ENCODE measurements at regions not wholly inside any gene's neighbourhood (a gene's known extent, or its start where the extent isn't known, plus 50 kb on each side); places are given as distances from the start of the nearest gene placed in this dataset.

DNA sequence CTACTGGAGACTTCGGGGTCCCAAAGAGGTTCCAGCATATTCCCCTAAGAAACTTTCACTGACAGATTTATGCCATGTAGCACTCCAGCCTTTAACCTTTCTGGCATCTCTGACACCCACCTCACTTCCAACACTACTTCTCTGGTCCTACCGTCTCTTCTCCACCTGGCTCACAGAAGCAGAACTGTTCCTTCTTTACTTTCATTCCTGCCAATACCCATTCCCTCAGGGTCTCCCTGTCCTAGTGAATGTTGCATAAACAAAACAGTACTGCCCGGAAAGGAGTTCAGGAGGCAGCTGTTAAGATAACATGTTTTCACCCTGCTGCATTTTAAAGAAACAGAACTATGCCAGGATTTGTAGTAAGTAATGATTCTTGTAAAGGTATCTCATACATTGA lies 136.0 kb upstream of the MIR17HG start:
- Histone ChIP-seq H3K4me3 (ENCODE audit: insufficient read depth, low read depth, low read length) (no peak overlapping the region), H3K9me1 (ENCODE audit: insufficient read depth, low read length) (no peaks in the 10 kb centered on the region), H2AFZ (replicated peaks; ENCODE audit: low read length, poor library complexity) (no peak overlapping the region), H2BK5ac (ENCODE audit: low read depth, low read length, poor library complexity, severe bottlenecking) (no peak overlapping the region), H3K18ac (ENCODE audit: low read depth, low read length) (no peak overlapping the region), H3K36me3 (ENCODE audit: control insufficient read depth, insufficient read depth, low read length) (no peaks in the 10 kb centered on the region), H3K79me1 (ENCODE audit: low read depth in 1 of 2, low read length in 2 of 2) (no peaks in the 10 kb centered on the region), H3K4ac (ENCODE audit: low read depth, low read length) (no peak overlapping the region), H4K91ac (ENCODE audit: insufficient read depth, low read depth, low read length) (no peak overlapping the region), H3K14ac (replicated peaks; ENCODE audit: low read depth, low read length) (no peak overlapping the region), H2BK20ac (ENCODE audit: low read depth, low read length) (no peak overlapping the region), H3K23ac (ENCODE audit: low read depth, low read length) (no peak overlapping the region), H2AK5ac (ENCODE audit: low read depth, low read length) (no peak overlapping the region), H4K5ac (ENCODE audit: low read depth, low read length) (no peak overlapping the region), H3K9ac (ENCODE audit: low read depth, low read length) (no peak overlapping the region), H2AK9ac (replicated peaks; ENCODE audit: low read depth, low read length, poor library complexity) (no peak overlapping the region), H4K20me1 (ENCODE audit: insufficient read depth, low read length) (no peaks in the 10 kb centered on the region), H3K4me1 (ENCODE audit: control insufficient read depth, insufficient read depth, low read length) (no peaks in the 10 kb centered on the region), H4K8ac (ENCODE audit: low read depth in 2 of 2, low read length in 2 of 2) (no peak overlapping the region), H3K27ac (ENCODE audit: insufficient read depth, low read length) (no peak overlapping the region), H3K4me2 (ENCODE audit: low read depth, low read length) (no peak overlapping the region), H3K56ac (ENCODE audit: extremely low read depth, insufficient read depth, low read length) (no peak overlapping the region), H3K9me3 (ENCODE audit: control insufficient read depth, insufficient read depth, low read length) (peaks cover 2% of the 10 kb centered on the region; the same call in 1 of the 2 replicates), H3K27me3 (ENCODE audit: control insufficient read depth, insufficient read depth, low read length) (no peaks in the 10 kb centered on the region), H2BK15ac (ENCODE audit: low read depth, low read length) (no peak overlapping the region), H2BK120ac (ENCODE audit: low read depth, low read length) (no peak overlapping the region)
- CTCF ChIA-PET = no interaction called here
- 57% methylated on average over 1 of the region's 3 CpGs; no CpG with 5 or more reads in 1 of the 2 experiments for WGBS, 2 experiments (ENCODE audit: extremely low coverage in 2 of 2, insufficient read length in 1 of 2)
- dilution Hi-C loops (cut with HindIII; ENCODE audit: low sequenced_read_pairs, unreplicated experiment) = no loop called here
- no peak for TF ChIP-seq RCOR1 (IDR thresholded peaks at IDR 0.05; ENCODE audit: insufficient replicate concordance, low read length)
- no TSS peak for BruUV-seq (replicated peaks)
- ATAC-seq (ENCODE audit: low read depth) (no peak), DNase-seq (no peak)
- in situ Hi-C loops (cut with MboI; ENCODE audit: low sequenced_read_pairs) = no loop called here
- intact Hi-C loops (cut with micrococcal nuclease) = no loop called here
- POLR2A ChIA-PET (ENCODE audit: unreplicated experiment) = no interaction called here

Measured in IMR-90 (cell line).